A673 (cell line): ENCODE measurements at regions not wholly inside any gene's neighbourhood (a gene's known extent, or its start where the extent isn't known, plus 50 kb on each side); places are given as distances from the start of the nearest gene placed in this dataset.

Source experiments
- BruUV-seq: library from RNA; stranded (reverse); fragments of 400-500 nt; replicated peaks from 2 replicates; lab custom pipeline; 2021; lab: Mats Ljungman, UMichigan
- CTCF ChIA-PET: fragments of 300-600 bp; sonication (Branson Sonifier 250); formaldehyde crosslinking; loops from one replicate; lab custom pipeline; 2022; ENCODE audit warnings: antibody characterized with exemption; lab: Charles Lee
- POLR2A ChIA-PET: fragments of 300-600 bp; sonication (Branson Sonifier 250); formaldehyde crosslinking; loops from one replicate; lab custom pipeline; 2022; ENCODE audit warnings: antibody characterized with exemption; ENCODE audit not compliant: low non-redundant PET; lab: Charles Lee
- DNase-seq: peaks from one replicate; pipeline ENCODE4 v3.0.0-alpha.2; 2015; ENCODE audit warnings: low spot score
- H3K27ac ChIP-seq: fragments of 200-600 bp; sonication (generic); 2 replicates; pipeline ENCODE4 v1.5.1; 2016; ENCODE audit warnings: mixed run types, low read depth, mild to moderate bottlenecking, mixed read lengths, antibody characterized with exemption, low read length; ENCODE audit not compliant: poor library complexity, severe bottlenecking
- H3K27me3 ChIP-seq: fragments of 200-600 bp; sonication (generic); replicated peaks from 2 replicates; pipeline ENCODE4 v1.6.1; 2017; ENCODE audit warnings: mixed run types, low read depth, mild to moderate bottlenecking, mixed read lengths, antibody characterized with exemption, low read length; ENCODE audit not compliant: insufficient read depth, poor library complexity
- H3K36me3 ChIP-seq: fragments of 200-600 bp; sonication (generic); 2 replicates; pipeline ENCODE4 v1.6.1; 2016; ENCODE audit warnings: mixed run types, mild to moderate bottlenecking, mixed read lengths, antibody characterized with exemption, low read length; ENCODE audit not compliant: insufficient read depth, poor library complexity, severe bottlenecking
- H3K4me1 ChIP-seq: fragments of 200-600 bp; sonication (generic); 2 replicates; pipeline ENCODE4 v1.6.1; 2017; ENCODE audit warnings: mixed run types, mild to moderate bottlenecking, mixed read lengths, antibody characterized with exemption, low read length; ENCODE audit not compliant: insufficient read depth, poor library complexity, severe bottlenecking
- H3K4me3 ChIP-seq: fragments of 200-600 bp; sonication (generic); 2 replicates; pipeline ENCODE4 v1.5.1; 2016; ENCODE audit warnings: low read depth, mixed run types, mild to moderate bottlenecking, mixed read lengths, low read length; ENCODE audit not compliant: poor library complexity, severe bottlenecking
- H3K9me3 ChIP-seq: fragments of 200-600 bp; sonication (generic); 2 replicates; pipeline ENCODE4 v1.6.1; 2016; ENCODE audit warnings: mixed run types, low read depth, mild to moderate bottlenecking, mixed read lengths, antibody characterized with exemption, low read length; ENCODE audit not compliant: poor library complexity, severe bottlenecking
- EZH2 ChIP-seq: fragments of 200-600 bp; sonication (generic); IDR thresholded peaks from 2 replicates; pipeline ENCODE4 v1.6.1; 2017; ENCODE audit warnings: borderline replicate concordance, low read depth, mild to moderate bottlenecking, mixed read lengths, antibody characterized with exemption, low read length; ENCODE audit not compliant: poor library complexity, severe bottlenecking
- intact Hi-C: fragments of 100-400 bp; cut with micrococcal nuclease; formaldehyde crosslinking; loops from one replicate; pipeline ENCODE4 v1.10.0; 2022; ENCODE audit not compliant: unreplicated experiment
- TF ChIP-seq, protein P1 (sequence below): fragments of 300-800, 200-600 bp; sonication (generic); conservative IDR thresholded peaks from 2 replicates; pipeline ENCODE4 v1.5.1; 2017; ENCODE audit warnings: low read depth, mild to moderate bottlenecking, antibody characterized with exemption, low read length, moderate library complexity, mixed read lengths

GRCh38 chr3:81352867-81353266, 408.6 kb downstream of the GBE1 start:
- H3K4me3 ChIP-seq: no peak overlapping the region
- no peaks in the 10 kb centered on the region for H3K36me3 ChIP-seq
- DNase-seq: peak; percentile 51
- H3K27me3 ChIP-seq: no peaks in the 10 kb centered on the region
- TF ChIP-seq, protein P1, sequence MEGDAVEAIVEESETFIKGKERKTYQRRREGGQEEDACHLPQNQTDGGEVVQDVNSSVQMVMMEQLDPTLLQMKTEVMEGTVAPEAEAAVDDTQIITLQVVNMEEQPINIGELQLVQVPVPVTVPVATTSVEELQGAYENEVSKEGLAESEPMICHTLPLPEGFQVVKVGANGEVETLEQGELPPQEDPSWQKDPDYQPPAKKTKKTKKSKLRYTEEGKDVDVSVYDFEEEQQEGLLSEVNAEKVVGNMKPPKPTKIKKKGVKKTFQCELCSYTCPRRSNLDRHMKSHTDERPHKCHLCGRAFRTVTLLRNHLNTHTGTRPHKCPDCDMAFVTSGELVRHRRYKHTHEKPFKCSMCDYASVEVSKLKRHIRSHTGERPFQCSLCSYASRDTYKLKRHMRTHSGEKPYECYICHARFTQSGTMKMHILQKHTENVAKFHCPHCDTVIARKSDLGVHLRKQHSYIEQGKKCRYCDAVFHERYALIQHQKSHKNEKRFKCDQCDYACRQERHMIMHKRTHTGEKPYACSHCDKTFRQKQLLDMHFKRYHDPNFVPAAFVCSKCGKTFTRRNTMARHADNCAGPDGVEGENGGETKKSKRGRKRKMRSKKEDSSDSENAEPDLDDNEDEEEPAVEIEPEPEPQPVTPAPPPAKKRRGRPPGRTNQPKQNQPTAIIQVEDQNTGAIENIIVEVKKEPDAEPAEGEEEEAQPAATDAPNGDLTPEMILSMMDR: no peak
- no peak for TF ChIP-seq EZH2
- H3K27ac ChIP-seq: no peak overlapping the region
- ChIA-PET CTCF (interaction anchor here (0.6 kb wide), 1 partner anchor 516 kb away, joined by 5 read pairs; no protein-coding TSS in a partner anchor), POLR2A (no interaction called here)
- no TSS peak for BruUV-seq
- intact Hi-C loops: no loop called here
- no peaks in the 10 kb centered on the region for H3K4me1 ChIP-seq
- no peaks in the 10 kb centered on the region for H3K9me3 ChIP-seq

GRCh38 chr3:81349816-81350340, 411.6 kb downstream of the GBE1 start:
- POLR2A ChIA-PET: no interaction called here
- no peaks in the 10 kb centered on the region for H3K27me3 ChIP-seq
- CTCF ChIA-PET: no interaction called here
- peak; percentile 44 for DNase-seq
- TF ChIP-seq EZH2: no peak
- TF ChIP-seq, protein P1: no peak
- no peak overlapping the region for H3K27ac ChIP-seq
- no TSS peak for BruUV-seq
- no peak overlapping the region for H3K4me3 ChIP-seq
- no peaks in the 10 kb centered on the region for H3K4me1 ChIP-seq
- no peaks in the 10 kb centered on the region for H3K9me3 ChIP-seq
- H3K36me3 ChIP-seq: no peaks in the 10 kb centered on the region
- intact Hi-C loops: no loop called here

- no peaks in the 10 kb centered on the region for H3K9me3 ChIP-seq
- no peaks in the 10 kb centered on the region for H3K36me3 ChIP-seq
- H3K4me3 ChIP-seq: no peak overlapping the region
- peak; percentile 12 for DNase-seq
- TF ChIP-seq, protein P1: peak; percentile 62
- no peak for TF ChIP-seq EZH2
- intact Hi-C loops: no loop called here
- CTCF ChIA-PET: no interaction called here
- H3K4me1 ChIP-seq: no peaks in the 10 kb centered on the region
- no TSS peak for BruUV-seq
- H3K27me3 ChIP-seq: no peaks in the 10 kb centered on the region
- no peak overlapping the region for H3K27ac ChIP-seq
- POLR2A ChIA-PET: no interaction called here
Measured at GRCh38 chr3:81339040-81339845, 422.2 kb downstream of the GBE1 start.
